ENCODE measurements at regions not wholly inside any gene's neighbourhood (a gene's known extent, or its start where the extent isn't known, plus 50 kb on each side); places are given as distances from the start of the nearest gene placed in this dataset.

DNA sequence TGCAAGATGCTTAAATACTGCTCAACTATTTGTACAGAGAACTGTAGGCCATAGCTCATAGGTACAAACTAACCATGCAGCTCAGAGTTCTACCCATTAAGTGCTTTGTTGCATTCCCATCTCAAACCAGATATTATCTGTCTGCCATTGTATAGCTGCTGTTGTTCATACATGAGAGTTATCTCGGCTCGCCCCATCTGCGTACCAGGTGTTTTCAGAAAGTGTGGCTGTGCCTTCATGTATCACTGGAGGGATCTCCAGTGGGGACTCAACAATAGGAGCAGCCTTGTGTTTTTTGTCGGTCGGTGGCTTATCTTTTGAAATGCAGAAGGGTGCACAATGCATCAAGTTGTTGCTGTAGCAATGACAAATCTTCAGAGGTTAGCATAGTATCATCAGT is 678.3 kb downstream of the RERGL start (continued):
- TF ChIP-seq ESRRG (CRISPR knock-in tag; IDR thresholded peaks at IDR 0.05), result no peak
- TF ChIP-seq CSDC2 (CRISPR knock-in tag; IDR thresholded peaks at IDR 0.05), result no peak
- TF ChIP-seq BACH2 (CRISPR knock-in tag; IDR thresholded peaks at IDR 0.05; ENCODE audit: borderline replicate concordance), result no peak
- TF ChIP-seq ZNF565 (CRISPR knock-in tag; conservative IDR thresholded peaks at IDR 0.05; ENCODE audit: low read depth), result no peak
- TF ChIP-seq TCF4 (CRISPR knock-in tag; IDR thresholded peaks at IDR 0.05; ENCODE audit: borderline replicate concordance), result no peak
- no peak for TF ChIP-seq ZFP3 (CRISPR knock-in tag; IDR thresholded peaks at IDR 0.05)
- no peak for TF ChIP-seq SNAI2 (CRISPR knock-in tag; IDR thresholded peaks at IDR 0.05)
- no peak for TF ChIP-seq ISL1 (CRISPR knock-in tag; IDR thresholded peaks at IDR 0.05)
- no peak for TF ChIP-seq TOX (CRISPR knock-in tag; IDR thresholded peaks at IDR 0.05; ENCODE audit: borderline replicate concordance)
- no peak for TF ChIP-seq GLIS3 (CRISPR knock-in tag; IDR thresholded peaks at IDR 0.05)
- TF ChIP-seq PPARA (CRISPR knock-in tag; IDR thresholded peaks at IDR 0.05; ENCODE audit: borderline replicate concordance), result no peak
- no peak for TF ChIP-seq ZNF70 (CRISPR knock-in tag; IDR thresholded peaks at IDR 0.05)
- TF ChIP-seq, protein P1, sequence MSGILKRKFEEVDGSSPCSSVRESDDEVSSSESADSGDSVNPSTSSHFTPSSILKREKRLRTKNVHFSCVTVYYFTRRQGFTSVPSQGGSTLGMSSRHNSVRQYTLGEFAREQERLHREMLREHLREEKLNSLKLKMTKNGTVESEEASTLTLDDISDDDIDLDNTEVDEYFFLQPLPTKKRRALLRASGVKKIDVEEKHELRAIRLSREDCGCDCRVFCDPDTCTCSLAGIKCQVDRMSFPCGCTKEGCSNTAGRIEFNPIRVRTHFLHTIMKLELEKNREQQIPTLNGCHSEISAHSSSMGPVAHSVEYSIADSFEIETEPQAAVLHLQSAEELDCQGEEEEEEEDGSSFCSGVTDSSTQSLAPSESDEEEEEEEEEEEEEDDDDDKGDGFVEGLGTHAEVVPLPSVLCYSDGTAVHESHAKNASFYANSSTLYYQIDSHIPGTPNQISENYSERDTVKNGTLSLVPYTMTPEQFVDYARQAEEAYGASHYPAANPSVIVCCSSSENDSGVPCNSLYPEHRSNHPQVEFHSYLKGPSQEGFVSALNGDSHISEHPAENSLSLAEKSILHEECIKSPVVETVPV (CRISPR knock-in tag; IDR thresholded peaks at IDR 0.05), result no peak

DNA sequence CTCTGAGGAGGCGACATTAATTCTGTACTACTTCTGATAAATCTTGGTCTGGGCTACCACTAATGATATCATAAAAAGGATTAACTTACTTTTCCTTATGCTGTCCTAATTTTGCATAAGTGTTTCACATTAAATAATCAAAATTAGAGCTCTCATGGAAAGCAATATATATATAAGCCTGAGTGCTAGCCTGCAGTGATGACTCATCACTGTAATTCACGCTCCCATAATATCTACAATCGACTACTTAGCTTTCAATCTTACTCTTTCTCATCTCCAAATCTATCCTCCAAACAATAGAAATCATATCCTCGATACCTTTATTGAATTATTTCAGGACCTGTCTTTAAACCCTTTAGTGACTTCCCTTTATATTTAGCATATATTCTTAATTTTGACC is 701.3 kb downstream of the RERGL start:
- TF ChIP-seq ESRRG (CRISPR knock-in tag; IDR thresholded peaks at IDR 0.05) (no peak), OSR1 (CRISPR knock-in tag; IDR thresholded peaks at IDR 0.05) (no peak), ZNF565 (CRISPR knock-in tag; conservative IDR thresholded peaks at IDR 0.05; ENCODE audit: low read depth) (no peak), RARB (CRISPR knock-in tag; IDR thresholded peaks at IDR 0.05) (no peak), CSDC2 (CRISPR knock-in tag; IDR thresholded peaks at IDR 0.05) (no peak), BACH2 (CRISPR knock-in tag; IDR thresholded peaks at IDR 0.05; ENCODE audit: borderline replicate concordance) (no peak), ISL1 (CRISPR knock-in tag; IDR thresholded peaks at IDR 0.05) (no peak), ZNF70 (CRISPR knock-in tag; IDR thresholded peaks at IDR 0.05) (no peak), ZNF8 (CRISPR knock-in tag; IDR thresholded peaks at IDR 0.05) (no peak), ZFP3 (CRISPR knock-in tag; IDR thresholded peaks at IDR 0.05) (no peak), GLIS3 (CRISPR knock-in tag; IDR thresholded peaks at IDR 0.05) (no peak)
- TF ChIP-seq, protein P2, sequence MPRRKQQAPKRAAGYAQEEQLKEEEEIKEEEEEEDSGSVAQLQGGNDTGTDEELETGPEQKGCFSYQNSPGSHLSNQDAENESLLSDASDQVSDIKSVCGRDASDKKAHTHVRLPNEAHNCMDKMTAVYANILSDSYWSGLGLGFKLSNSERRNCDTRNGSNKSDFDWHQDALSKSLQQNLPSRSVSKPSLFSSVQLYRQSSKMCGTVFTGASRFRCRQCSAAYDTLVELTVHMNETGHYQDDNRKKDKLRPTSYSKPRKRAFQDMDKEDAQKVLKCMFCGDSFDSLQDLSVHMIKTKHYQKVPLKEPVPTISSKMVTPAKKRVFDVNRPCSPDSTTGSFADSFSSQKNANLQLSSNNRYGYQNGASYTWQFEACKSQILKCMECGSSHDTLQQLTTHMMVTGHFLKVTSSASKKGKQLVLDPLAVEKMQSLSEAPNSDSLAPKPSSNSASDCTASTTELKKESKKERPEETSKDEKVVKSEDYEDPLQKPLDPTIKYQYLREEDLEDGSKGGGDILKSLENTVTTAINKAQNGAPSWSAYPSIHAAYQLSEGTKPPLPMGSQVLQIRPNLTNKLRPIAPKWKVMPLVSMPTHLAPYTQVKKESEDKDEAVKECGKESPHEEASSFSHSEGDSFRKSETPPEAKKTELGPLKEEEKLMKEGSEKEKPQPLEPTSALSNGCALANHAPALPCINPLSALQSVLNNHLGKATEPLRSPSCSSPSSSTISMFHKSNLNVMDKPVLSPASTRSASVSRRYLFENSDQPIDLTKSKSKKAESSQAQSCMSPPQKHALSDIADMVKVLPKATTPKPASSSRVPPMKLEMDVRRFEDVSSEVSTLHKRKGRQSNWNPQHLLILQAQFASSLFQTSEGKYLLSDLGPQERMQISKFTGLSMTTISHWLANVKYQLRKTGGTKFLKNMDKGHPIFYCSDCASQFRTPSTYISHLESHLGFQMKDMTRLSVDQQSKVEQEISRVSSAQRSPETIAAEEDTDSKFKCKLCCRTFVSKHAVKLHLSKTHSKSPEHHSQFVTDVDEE (CRISPR knock-in tag; IDR thresholded peaks at IDR 0.05), result no peak
- TF ChIP-seq, protein P3, sequence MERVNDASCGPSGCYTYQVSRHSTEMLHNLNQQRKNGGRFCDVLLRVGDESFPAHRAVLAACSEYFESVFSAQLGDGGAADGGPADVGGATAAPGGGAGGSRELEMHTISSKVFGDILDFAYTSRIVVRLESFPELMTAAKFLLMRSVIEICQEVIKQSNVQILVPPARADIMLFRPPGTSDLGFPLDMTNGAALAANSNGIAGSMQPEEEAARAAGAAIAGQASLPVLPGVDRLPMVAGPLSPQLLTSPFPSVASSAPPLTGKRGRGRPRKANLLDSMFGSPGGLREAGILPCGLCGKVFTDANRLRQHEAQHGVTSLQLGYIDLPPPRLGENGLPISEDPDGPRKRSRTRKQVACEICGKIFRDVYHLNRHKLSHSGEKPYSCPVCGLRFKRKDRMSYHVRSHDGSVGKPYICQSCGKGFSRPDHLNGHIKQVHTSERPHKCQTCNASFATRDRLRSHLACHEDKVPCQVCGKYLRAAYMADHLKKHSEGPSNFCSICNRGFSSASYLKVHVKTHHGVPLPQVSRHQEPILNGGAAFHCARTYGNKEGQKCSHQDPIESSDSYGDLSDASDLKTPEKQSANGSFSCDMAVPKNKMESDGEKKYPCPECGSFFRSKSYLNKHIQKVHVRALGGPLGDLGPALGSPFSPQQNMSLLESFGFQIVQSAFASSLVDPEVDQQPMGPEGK (CRISPR knock-in tag; IDR thresholded peaks at IDR 0.05; ENCODE audit: borderline replicate concordance), result no peak
- TF ChIP-seq, protein P4, sequence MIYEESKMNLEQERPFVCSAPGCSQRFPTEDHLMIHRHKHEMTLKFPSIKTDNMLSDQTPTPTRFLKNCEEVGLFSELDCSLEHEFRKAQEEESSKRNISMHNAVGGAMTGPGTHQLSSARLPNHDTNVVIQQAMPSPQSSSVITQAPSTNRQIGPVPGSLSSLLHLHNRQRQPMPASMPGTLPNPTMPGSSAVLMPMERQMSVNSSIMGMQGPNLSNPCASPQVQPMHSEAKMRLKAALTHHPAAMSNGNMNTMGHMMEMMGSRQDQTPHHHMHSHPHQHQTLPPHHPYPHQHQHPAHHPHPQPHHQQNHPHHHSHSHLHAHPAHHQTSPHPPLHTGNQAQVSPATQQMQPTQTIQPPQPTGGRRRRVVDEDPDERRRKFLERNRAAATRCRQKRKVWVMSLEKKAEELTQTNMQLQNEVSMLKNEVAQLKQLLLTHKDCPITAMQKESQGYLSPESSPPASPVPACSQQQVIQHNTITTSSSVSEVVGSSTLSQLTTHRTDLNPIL (CRISPR knock-in tag; IDR thresholded peaks at IDR 0.05; ENCODE audit: low read depth), result no peak
- no peak for ATAC-seq

DNA sequence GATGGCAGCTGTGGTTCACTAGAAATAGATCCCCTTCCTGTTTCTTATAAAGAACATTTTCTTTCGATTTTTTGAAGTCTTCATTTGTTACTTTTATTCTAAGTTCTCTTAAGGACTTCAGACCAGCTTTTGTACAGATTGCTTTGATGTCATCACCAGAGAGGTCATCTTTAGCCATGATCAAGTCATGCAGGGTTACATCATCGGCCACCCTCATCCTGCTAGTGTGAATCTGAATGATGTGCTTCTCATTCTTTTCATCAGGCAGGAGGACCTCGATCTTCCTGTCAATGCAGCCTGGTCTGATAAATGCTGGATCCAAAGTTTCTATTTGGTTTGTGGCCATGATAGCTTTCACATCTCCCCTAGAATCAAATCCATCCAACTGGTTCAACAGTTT is 706.7 kb downstream of the RERGL start:
- no peak for ATAC-seq
- TF ChIP-seq BACH2 (CRISPR knock-in tag; IDR thresholded peaks at IDR 0.05; ENCODE audit: borderline replicate concordance) (no peak), ZNF70 (CRISPR knock-in tag; IDR thresholded peaks at IDR 0.05) (no peak), ARNTL (CRISPR knock-in tag; IDR thresholded peaks at IDR 0.05; ENCODE audit: borderline replicate concordance, low read depth) (no peak), RARB (CRISPR knock-in tag; IDR thresholded peaks at IDR 0.05) (no peak), ZFP3 (CRISPR knock-in tag; IDR thresholded peaks at IDR 0.05) (no peak), GLIS3 (CRISPR knock-in tag; IDR thresholded peaks at IDR 0.05) (no peak), ZNF565 (CRISPR knock-in tag; conservative IDR thresholded peaks at IDR 0.05; ENCODE audit: low read depth) (no peak), ZC3H10 (CRISPR knock-in tag; IDR thresholded peaks at IDR 0.05) (no peak), ZNF8 (CRISPR knock-in tag; IDR thresholded peaks at IDR 0.05) (no peak), SNAI2 (CRISPR knock-in tag; IDR thresholded peaks at IDR 0.05) (no peak), ZFP30 (CRISPR knock-in tag; IDR thresholded peaks at IDR 0.05) (no peak), TCF4 (CRISPR knock-in tag; IDR thresholded peaks at IDR 0.05; ENCODE audit: borderline replicate concordance) (no peak), CSDC2 (CRISPR knock-in tag; IDR thresholded peaks at IDR 0.05) (no peak)
- TF ChIP-seq, protein P3 (CRISPR knock-in tag; IDR thresholded peaks at IDR 0.05; ENCODE audit: borderline replicate concordance), result no peak
- TF ChIP-seq, protein P5, sequence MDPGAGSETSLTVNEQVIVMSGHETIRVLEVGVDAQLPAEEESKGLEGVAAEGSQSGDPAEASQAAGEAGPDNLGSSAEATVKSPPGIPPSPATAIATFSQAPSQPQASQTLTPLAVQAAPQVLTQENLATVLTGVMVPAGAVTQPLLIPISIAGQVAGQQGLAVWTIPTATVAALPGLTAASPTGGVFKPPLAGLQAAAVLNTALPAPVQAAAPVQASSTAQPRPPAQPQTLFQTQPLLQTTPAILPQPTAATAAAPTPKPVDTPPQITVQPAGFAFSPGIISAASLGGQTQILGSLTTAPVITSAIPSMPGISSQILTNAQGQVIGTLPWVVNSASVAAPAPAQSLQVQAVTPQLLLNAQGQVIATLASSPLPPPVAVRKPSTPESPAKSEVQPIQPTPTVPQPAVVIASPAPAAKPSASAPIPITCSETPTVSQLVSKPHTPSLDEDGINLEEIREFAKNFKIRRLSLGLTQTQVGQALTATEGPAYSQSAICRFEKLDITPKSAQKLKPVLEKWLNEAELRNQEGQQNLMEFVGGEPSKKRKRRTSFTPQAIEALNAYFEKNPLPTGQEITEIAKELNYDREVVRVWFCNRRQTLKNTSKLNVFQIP (CRISPR knock-in tag; IDR thresholded peaks at IDR 0.05; ENCODE audit: borderline replicate concordance, low read depth), result no peak
- TF ChIP-seq, protein P2 (CRISPR knock-in tag; IDR thresholded peaks at IDR 0.05), result no peak

Measured in SK-N-SH treated with all-trans-retinoic acid at 6 μM for 48 hours (cell line).